KBM-7 (cell line): ENCODE measurements at regions not wholly inside any gene's neighbourhood (a gene's known extent, or its start where the extent isn't known, plus 50 kb on each side); places are given as distances from the start of the nearest gene placed in this dataset.

Source experiments
- DNase-seq: peaks from one replicate; pipeline ENCODE4 v3.0.0-alpha.2; 2015
- in situ Hi-C: fragments of 300-500 bp; cut with MboI; formaldehyde crosslinking; loops from 2 replicates; pipeline ENCODE4 v1.14.3; 2020; ENCODE audit warnings: low sequenced_read_pairs, low pct_unique_long_range_greater_than_20kb, mixed read lengths

DNA sequence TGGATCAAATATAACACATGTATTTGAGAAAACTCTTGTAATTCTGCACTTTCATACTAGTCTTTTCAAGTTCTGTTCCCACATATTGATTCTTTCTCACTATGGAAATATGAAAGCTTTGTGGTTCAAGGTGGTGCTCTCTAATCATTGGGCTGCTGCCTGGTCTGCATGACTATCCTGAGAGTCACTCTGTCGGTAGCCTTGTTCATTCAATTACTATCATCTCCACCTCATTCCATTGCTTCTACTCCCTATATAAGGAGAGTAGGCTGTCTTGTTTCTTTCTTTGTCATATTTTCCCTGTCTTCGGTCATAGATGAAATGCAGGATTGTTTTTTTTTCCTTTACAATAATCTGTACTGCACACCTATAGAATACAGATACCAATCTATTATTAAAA lies 341.4 kb upstream of the ACTBL2 start:
- in situ Hi-C loops, result no loop called here
- DNase-seq, result no peak

DNA sequence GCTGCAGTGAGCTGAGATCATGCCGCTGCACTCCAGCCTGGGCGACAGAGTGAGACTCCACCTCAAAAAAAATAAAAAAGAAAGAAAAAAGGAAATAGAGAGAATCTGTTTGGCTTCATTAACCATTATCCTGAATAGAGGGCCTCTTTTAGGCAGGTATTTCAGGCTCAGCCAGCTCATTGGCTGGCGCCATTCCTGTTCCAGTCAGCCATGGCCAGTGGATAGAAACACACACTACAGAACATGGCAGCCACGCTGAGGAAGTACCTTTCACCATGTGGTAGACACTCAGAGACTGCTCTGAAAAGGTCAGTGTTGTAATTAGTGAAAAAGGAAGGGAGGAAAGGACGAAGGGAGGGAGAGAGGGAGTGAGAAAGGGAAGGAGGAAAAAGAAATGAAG lies 340.0 kb upstream of the ACTBL2 start:
- DNase-seq, result no peak
- in situ Hi-C loops, result no loop called here

DNA sequence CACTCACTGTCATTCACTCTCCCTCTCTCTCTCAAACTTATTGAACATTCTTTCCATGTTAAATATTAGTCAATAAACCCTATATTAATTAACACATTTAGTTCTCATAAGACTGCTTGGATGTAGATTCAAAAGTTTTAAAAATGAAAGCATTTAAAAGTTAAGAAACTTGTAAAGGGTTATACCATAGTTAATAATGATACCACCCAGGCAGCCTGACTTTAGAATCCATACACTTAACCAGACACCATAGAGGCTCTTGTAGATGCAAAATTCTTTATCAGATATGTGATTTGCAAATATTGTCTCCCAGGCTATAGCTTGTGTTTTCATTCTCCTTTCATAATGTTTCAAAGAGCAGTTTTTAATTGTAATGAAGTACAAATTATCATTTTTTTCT lies 335.8 kb upstream of the ACTBL2 start:
- in situ Hi-C loops, result no loop called here
- no peak for DNase-seq

DNA sequence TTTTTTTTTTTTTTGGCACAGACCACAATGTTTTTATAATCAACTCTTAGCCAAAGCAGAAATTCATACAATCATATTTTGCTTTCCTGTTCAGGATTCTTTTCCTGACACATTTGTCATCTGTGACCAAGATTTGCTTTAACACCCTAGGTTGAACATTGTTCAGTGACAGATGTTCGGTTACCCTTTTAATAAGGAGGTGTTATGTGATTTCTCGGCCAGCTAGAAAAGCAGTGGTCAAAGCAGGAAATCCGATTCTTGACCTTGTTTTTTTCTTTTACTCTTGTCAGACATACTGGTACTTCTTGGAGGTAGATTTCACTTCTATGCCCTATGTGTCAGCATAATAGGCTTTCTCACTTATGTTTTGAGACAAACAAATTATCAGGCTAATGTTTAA lies 335.3 kb upstream of the ACTBL2 start:
- no peak for DNase-seq
- in situ Hi-C loops, result no loop called here

DNA sequence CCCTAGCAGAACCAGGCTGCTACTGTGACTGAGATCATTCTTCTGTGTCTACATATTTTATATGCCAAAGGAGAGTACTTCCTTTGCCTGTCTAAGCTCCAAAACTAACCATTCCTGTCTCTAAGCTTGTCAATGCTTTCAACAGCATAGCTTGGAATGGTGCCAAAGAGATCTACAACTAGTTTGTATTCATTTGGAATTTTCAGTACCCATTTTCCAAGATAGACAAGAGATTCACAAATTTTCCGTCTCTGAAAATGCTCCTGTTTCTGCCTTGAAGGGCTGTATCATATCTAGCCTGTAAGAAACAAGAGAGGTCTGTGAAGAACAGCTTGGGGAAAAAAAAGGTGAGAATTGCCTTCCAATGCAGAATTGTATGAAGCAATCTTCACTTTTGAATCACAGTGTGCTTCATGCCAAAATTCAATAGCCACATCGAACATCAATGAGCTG lies 334.4 kb upstream of the ACTBL2 start:
- in situ Hi-C loops, result no loop called here
- no peak for DNase-seq

DNA sequence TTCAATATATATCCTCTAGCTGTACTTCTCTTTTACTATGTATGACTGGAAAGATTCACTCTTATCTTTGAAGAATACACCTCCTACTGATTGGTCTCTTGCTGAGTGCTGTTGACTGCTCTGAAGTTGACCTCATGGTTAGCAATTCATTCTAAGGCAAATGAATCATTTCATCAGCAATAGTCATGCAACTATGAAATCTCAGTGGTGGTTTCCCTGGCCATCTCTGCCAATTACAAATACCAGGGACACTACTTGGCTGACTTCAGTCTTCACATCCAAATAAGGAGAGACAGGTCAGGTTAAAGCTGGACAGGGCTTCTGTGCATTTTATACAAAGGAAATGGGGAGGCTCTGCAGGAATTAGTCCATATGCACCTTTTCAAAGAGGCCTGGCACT lies 333.5 kb upstream of the ACTBL2 start:
- no peak for DNase-seq
- in situ Hi-C loops, result no loop called here

DNA sequence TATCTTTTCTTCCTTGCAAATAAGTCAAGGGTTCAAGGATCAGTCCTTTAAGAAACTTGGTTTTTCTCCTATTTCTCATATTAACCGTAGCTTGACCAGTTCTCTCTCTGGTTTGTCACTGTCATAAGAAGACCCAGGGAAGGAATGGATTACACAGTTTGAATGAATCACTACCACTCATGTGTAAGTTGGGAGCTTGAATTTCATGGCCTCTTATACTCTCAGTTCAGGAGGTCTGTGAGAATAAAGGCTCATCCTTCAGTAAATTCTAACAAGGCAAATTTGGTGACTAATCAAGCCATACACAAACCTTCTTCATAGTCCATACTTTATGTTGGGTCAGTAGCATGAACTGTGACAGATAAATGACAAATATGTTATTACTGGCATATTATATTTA lies 323.1 kb upstream of the ACTBL2 start:
- DNase-seq, result no peak
- in situ Hi-C loops, result no loop called here

DNA sequence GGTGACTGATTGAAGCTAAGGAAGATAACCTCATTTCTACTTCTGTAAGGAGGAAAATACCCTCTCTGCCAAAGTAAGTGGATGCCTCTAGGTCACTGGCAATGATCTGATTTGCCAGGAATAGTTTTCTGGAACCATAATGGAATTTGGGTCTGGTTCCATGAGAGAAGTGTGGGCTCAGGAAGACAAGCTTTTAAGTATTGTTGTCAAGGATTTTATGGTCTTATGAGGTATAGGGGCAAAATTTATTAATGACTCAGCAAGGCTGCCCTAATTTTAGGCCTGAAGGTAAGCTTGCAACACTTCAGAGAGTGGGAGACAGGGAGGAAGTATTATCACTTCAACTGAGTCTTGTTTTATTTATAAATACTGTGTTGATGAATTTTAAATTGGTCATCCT lies 322.6 kb upstream of the ACTBL2 start:
- in situ Hi-C loops, result no loop called here
- DNase-seq, result no peak

DNA sequence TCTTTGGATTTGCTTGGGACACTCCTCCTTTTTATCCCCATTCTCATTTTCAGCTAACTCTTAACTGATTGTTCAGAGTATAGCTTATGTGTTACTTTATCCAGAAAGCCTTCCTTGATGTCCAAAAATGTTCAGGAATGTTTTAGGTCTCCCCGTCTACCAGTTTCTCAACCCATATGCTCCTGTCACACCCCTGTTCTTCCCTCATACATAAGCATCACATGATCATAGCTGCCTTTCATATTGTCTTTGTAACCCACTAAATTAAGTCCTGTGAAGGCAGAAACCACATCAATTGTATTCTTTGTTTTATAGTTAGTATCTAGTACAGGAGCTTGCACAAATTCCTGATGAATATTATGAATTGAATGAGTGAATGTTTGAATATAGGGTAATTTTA lies 321.9 kb upstream of the ACTBL2 start:
- in situ Hi-C loops, result no loop called here
- no peak for DNase-seq

DNA sequence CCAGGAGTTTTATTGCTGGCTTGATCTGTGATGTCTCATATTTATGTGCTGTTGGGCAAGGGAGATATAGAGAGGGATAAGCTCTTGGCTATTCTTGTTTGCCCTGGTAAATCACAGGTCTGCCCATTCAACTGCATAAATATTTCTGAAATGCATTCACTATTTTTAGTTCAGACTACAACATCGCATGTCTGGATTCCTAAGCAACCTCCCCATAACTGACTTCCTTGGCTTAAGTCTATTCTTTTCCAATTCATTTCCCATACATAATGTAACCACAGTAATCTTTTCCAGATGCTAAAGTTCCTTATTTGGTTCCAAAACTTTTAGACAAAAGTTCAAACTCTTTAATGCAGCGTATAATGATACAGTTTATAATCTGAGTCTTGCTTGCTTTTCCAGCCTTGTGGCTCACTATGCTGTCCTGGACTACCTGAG lies 321.4 kb upstream of the ACTBL2 start:
- DNase-seq, result no peak

DNA sequence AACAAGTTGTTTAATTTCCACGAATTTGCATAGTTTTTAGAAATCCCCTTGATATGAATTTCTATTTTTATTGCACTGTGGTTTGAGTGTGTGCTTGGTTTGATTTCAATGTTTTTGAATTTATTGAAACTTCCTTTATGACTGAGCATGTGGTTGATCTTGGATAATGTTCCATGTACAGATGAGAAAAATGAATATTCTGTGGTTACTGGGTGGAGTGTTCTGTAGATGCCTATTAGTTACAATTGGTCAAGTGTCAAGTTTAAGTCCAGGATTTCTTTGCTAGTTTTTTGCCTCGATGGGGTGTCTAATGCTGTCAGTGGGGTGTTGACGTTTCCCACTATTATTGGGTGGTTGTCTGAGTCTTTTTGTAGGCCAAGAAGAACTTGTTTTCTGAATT lies 319.5 kb upstream of the ACTBL2 start:
- DNase-seq, result no peak
- in situ Hi-C loops, result no loop called here

More for the DNA sequence above, 321.4 kb upstream of the ACTBL2 start:
- in situ Hi-C loops, result no loop called here

DNA sequence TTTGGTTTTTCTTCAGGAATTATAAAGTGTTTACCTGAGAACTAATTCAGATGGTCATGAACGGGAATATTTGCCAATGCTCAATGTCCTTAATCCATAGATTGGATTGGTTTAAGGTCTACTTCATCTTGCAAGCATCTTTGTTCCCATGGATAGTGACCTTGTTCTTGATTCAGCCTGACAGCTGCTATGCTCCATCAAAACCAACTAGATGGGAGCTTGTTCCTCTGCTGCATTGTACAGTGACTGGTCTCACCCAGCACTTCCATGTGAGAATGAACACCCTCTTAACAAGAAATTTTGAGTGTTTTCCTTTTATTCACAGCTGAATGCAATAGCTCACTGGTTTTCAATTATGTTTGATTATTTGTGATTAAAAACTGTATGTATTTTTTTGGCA lies 312.6 kb upstream of the ACTBL2 start:
- in situ Hi-C loops, result no loop called here
- no peak for DNase-seq

DNA sequence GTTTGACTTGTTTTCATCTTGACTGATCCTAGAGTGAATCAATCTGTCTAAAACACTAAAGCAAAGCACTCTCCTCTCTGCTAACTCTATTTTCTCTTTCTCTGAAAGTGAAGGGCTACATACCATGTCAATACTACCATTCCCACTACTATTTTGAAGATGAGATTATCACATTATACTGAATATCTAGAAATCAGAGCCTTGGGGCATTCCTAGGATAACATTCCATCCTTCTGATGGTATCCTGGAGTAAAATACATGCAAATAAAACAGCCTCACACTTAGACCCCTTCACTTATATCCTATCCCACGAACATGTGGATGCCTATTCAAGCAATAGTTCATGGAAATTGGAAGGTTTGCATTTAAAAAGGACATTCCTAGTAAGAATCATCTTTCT lies 309.3 kb upstream of the ACTBL2 start:
- in situ Hi-C loops, result no loop called here
- DNase-seq, result no peak

DNA sequence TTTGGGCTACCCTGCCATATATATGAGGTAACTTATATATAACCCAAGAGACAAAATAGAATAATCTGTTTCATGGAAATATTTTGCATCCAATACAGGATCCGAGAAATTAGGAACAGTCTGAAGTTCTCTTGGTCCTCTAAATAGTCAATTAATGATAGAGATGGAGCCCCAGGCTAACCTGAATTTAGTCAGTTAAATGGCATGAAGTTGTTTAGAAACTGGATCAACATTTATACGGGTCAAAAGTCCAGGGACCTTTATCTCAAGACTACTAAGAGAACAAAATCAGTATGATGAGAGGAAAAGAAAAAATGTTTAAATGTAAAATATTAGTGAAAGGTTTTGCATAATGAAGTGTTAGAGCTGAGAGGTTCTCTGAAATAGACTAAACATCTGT lies 303.3 kb upstream of the ACTBL2 start:
- DNase-seq, result no peak
- in situ Hi-C loops, result no loop called here

DNA sequence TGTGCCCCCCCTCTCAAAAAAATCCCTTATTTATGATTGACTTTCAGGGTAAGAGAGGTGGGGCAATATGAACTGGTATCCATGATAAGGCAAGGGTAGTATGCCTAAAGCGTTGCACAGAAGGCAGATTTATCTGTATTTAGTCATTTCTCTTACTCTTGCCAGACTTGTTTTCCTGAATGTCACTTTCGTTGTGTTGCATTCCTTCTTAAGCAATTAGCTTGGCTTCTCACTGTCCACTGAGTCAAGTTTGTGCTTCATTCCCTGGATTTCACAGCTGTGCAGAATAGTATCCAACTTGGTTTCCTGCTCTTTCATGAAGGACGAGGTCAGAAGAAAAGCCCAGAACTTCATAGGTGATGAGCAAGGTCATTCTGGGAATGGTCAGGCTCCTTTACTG lies 301.5 kb upstream of the ACTBL2 start:
- DNase-seq, result no peak
- in situ Hi-C loops, result no loop called here

DNA sequence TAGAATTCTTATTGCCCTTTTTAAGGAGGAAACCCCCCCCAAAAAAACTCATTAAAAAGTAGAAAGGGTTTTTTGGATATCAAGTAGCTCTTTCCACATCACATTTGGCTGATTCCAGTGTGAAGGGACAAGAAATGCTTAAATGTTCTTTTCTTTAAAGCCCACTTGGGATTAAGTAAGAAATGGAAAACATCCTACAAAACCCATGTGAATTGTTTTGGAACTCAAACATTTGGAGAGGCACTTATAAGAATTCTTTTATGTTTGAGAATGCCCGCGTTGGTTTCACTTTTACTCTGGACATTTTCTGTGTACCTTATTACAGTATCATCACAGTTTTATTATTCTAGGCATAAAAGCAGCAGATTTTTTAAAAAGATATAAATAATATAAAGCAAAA lies 301.1 kb upstream of the ACTBL2 start:
- in situ Hi-C loops, result no loop called here
- DNase-seq, result no peak

DNA sequence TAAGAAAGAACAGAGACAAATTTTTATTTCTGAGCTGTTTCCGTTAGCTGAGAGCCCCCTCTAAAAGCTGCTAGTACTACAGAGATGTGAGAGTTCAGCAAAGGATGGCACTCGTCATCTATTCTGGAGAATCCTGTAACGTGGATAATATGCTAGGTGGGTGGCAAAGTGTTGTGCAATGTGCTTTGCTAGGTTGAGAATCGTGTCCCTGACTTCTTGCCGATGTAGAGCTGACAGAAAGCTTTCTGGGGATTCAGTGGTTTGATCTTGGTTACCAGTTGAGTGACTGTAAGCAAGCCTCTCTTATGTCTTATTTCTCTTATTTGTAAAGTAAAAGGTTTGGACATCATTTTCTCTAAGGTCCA lies 298.3 kb upstream of the ACTBL2 start:
- in situ Hi-C loops, result no loop called here
- DNase-seq, result no peak

DNA sequence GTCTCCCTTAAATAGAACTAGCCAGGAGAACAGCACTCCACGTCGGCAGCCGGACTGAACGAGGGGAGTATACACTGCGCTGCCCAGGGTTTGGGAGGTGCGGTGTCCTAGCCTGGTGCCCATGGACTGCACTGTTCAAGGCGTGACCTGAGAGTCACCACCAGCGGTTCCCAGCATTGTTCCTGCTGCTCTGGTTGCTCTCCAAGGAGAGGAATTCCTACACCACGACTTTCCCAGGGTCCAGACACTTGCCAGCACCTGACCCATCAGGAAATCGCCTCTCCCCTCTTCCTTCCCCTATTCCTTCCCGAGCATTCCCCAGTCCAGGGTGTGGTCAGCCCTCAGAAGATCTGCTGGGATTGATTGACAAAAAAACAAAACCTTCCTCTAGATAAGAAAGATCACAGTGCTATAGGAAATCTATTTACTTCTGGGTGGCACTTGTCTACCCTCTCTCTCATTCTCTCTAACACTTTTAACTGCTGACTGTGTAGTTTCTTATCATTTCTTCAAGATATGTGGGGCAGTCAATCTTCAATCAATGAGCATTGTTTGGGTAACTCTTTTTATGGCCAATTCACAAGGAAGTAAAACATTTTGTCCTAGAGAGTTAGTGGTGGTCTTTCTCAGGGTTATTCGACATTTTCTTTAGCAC lies 297.8 kb upstream of the ACTBL2 start:
- in situ Hi-C loops, result no loop called here

DNA sequence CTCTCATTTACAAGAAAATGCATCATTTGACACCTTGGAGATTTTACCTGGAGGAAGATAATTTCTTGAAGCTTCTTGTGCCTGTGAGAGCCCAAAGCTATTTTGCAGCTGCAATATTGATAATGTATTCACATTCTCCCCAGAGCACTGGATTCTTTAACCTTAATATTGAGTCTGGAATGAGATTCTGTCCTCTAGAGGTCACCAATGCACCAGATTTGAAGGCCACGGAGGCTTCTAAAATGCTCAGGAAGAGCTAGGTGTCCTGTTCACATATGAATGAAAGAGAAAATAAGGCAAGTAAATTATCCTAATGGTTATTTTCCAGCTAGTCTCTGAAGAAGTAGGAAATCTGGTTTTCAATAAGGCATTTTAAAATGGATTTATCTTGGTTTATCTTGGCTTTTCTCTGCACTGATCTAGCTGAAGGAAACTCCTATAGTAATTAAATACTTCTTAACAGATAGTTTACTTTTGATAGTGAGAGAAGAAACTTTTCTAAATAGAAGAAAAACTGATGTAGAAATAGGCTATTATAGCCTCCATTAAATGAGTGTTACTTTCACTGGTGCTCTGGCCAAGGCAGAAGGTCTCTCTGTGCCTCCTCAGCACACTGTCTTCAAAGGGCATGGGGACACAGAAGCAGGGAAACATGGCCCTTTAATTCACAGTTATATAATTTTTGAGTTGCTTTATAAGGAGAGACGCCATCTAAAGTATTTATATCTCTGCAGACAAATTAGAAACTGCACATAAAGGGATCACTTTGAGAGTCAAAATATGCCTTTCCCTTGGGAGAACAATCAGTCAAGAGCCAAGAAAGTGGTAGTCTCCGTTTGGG lies 297.0 kb upstream of the ACTBL2 start:
- in situ Hi-C loops, result no loop called here
- DNase-seq, result peak; percentile 56

More for the DNA sequence above, 297.8 kb upstream of the ACTBL2 start:
- DNase-seq, result no peak

DNA sequence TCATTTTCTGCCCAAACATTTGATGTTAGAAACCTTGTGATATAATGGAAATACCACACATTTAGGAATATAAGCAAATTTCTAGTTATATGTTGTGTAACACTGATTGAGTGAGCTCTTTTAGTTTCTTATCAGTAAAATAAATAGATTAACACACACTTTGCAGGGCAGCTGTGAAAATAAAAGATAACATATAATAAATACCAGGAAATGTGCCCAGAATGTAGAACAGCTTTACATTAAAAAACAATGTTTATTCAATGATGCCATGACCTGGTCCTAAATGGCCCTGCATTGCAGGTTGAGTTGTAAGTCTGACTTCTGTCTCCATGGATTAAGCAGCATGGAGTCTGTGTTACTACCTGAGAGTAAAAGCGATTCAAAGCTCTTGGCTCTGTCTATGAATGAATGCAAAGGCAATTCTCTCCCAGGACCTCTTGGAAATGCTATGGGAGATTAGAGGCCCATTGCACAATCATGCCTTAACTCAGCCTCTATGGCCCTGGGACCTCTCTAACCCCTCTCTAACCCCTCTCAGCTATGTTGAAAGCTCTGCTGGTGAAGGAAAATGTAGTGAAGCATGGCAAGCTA lies 296.0 kb upstream of the ACTBL2 start:
- in situ Hi-C loops, result no loop called here
- no peak for DNase-seq
